Stimulated activated naive CD4-positive, alpha-beta T cell treated with Interleukin-2 at 50 U/mL for 16 hours (primary cell): ENCODE measurements at regions not wholly inside any gene's neighbourhood (a gene's known extent, or its start where the extent isn't known, plus 50 kb on each side); places are given as distances from the start of the nearest gene placed in this dataset.

Experiments used
- DNase-seq: peaks from one replicate; lab custom pipeline; 2025; lab: John Stamatoyannopoulos, UW

DNA sequence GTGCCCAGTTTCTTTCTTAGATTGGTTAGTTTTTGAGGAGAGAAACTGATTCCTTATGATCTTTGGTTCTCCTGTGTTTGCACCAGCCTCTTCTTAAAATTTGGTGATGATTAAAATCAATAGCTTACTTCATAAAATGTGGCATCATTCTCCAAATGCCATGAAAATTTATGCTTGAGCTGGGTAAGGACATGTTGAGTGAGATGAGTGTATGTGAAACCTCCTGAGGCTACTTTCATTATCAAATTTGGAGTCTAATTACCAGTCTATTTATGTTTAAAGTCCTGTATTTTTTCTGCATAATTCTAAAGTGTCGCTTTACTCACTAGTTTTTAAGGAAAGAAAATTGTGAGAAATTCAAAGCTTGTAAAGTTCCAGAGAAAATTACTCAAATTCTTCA, 102.1 kb downstream of the DIPK2A start:
- no peak for DNase-seq

DNA sequence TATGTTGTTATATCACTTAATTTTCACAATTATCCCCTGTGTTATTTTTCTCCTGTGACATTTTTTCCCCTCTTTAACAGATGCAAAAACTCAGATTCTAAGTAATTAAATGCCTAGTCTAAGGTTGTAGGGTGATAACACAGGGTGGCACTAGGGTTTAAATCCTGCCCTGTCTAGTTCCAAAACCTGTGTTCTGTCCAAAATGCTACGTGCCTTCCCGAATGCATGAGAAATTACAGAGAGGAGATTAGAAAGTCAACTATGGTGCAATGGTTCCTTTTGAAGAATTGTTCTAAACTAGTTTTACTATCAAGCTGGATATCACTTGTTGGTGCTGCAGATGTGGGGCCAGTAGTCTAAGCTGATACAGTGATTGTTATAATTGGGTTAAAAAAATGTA, 108.0 kb downstream of the DIPK2A start:
- DNase-seq = no peak

DNA sequence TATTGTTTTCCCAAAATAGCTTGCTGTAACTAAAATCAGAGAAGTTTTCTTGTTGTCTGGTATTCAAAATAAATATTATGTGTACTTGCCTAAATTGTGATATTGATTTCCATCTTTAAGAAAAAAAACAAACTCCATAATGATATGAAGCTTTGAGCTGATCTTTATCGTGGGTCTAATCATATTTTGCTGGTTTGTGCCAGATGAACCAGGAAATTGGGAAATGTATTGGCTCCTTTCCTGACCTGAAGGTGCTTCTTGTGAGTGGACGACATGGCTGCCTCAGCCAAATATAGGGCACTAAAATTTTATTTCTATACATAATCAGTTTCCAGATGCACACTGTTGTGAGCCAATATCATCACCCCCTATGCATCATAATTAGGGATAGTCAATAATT, 113.3 kb downstream of the DIPK2A start:
- no peak for DNase-seq

DNA sequence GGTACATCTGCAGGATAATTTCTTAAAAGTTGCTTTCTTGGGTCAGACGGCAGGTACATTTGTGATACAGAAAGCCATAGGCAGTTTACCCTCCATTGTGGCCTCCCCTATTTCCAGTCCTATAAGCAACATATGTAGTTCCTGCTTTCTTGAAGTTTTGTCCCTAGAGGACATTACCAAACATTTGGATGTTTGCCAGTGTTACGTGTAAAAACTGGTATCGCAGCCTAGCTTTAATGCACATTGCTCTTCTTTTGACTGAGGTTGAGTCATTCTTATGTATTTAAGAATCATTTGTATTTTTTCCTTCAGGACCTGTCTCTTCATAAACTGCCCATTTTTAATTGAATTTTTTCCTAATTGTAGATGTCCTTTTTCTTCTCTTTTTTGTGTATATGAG, 114.3 kb downstream of the DIPK2A start:
- DNase-seq = no peak

DNA sequence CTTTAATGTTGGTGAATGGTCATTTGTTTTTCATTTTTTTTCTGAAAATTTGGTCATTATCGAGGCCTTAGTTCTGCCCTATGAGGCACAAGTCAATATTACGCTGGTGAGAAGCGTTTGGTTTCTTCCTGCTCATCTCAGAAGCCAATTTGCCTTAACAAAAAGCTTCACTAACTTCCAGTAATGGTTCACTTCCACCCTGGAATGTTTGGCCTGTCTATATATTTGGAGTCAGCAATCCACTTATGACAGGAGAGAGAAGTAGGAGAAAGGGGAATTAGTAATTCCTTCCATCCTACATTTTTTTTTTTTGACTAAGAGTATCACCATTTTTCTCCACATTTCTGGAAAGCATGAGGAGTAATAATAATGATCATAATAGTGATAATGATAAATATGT, 124.4 kb downstream of the DIPK2A start:
- DNase-seq = no peak

DNA sequence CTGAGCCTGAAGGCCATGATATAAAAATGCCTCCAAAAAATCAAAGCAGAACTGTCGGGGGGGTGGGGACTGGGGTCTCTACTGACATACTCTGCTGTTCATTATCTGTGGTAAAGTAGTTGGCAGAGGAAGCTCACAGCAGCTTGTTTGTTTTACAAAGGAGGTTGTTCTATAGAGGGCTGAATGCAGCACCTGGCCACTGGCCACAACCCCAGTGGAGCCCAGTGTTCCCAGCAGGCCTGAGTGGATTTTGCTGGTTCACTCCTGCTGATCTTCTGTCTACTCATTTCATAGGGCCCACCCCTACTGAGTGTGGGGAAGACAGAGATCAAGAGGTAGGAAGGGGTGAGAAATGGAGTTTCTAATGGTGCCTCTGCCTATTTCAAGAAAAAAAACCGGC, 125.5 kb downstream of the DIPK2A start:
- DNase-seq = no peak

DNA sequence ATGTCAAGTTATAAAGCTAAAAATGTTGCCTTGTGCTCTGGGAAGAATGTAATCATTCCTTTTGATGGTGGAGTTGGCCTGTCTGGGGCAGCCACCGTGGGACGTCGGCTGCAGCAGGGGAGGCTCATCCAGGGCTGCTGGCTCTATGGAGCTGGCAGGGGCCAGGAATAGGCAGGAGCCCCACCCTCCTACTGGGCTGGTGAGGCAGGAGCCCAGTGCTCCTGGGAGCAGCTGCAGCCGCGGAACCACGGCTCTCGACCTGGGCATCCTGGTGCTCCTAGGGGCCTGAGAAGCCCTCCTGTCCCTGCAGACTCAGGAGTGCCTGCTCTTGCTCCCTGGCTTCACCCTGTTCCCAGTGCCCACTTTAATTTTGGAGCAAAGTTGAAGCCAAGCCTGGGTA, 127.1 kb downstream of the DIPK2A start:
- no peak for DNase-seq

DNA sequence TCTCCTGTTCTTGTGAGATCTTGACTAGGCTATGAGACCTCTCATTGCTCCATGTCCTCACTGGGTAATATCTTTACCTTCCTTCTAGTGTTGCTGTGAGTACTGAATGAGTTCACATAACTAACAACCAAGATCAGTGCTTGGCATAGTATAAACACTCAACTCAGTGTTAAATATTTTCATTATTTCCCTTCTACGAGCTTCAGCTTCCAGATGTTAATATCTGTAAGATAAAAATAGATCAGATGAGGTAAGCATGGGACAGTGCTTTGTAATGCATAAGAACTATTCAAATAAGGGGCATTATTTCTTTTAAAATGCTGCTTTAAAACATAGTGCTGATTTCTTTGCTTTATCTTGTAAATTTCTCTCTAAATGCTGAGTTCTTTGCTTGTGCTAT, 130.8 kb downstream of the DIPK2A start:
- no peak for DNase-seq

DNA sequence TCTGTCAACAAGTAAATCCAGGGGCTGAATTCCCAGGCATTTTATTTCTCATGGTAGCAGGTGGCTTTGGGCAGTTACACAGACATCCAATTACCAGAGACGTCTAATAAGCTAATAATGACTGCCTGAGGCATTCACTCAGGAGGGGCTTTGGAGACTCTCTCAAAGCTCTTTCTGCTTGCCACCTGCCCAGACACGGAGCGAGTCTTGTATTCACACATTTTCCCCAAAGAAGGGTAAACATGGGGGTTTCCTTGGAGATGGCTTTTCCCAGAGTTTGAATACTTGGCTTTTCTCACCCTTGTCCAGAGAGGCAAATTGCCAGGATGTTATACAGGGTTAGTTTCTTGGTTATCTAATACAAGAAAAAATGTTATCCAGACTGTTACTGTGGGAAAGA, 132.6 kb downstream of the DIPK2A start:
- no peak for DNase-seq

DNA sequence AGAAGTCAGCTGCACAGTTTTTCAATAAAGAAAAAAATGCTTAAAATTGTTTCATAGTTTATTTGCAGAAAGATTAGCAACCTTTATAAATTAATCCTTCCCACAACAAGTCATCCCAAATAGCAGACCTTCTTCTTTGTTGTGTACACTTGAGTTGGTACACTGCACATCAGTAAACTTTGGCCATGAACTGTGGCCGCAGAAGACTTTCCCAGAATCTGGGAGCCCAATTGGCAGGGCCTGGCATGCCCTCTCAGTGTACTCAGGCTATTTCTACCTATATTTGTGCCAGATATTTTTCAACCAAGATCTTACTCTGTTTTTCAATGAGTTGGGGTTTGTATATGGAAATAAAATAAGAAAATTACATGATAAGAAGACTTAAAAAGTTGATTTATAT, 133.1 kb downstream of the DIPK2A start:
- DNase-seq = no peak

DNA sequence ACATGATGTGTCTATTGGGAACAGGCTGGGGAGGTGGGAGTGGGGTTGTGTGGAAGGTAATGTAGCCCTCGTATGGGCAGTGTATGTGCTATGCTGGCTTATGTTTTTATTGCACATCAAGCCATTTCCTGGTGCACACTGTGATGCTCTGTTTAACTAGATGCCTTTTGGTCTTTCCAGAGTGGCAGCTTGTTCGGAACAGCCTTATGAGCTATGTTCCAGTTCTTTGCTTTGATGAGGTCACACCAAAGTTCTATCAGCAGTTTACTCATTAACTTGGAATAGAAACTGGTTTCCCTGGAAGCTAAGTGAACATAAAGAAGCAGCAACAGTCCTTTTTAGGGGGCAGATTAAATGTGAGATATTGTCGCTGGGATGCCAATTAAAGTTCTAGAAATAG, 133.9 kb downstream of the DIPK2A start:
- DNase-seq = no peak

DNA sequence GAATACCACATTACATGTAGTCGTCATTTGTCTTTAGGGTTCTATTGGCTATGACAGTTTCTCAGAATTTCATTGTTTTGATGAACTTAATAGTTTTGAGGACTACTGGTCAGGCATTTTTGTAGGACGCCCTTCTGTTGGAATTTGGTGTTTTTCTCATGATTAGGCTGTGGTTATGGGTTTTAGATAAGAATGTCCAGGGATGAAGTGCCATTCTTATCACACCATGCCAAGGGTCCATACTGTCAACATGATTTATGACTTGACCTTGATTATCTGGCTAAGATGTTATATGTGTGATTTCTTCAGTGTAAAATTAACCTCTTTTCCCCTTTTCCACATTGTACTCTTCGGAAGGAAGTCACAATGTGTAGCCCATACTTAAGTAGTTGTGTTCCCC, 135.3 kb downstream of the DIPK2A start:
- DNase-seq = no peak

DNA sequence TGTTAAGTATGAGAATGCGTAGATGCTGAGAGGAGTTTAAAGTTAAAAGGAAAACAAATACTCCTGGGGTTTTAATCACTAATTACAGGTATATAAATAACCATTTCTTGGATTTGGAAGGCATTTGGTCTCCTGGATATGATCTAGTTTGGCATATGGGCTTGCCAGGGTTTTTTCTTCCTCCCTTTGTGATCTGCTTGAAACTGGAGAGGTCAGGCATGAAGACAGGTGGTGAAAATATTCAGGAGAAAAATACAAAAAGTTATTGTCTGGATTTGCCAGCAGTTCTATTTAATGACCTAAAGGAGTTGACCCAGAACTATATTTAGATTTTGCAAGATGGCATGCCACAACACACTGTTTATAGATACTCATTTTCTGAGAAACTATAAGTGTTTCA, 136.3 kb downstream of the DIPK2A start:
- no peak for DNase-seq

DNA sequence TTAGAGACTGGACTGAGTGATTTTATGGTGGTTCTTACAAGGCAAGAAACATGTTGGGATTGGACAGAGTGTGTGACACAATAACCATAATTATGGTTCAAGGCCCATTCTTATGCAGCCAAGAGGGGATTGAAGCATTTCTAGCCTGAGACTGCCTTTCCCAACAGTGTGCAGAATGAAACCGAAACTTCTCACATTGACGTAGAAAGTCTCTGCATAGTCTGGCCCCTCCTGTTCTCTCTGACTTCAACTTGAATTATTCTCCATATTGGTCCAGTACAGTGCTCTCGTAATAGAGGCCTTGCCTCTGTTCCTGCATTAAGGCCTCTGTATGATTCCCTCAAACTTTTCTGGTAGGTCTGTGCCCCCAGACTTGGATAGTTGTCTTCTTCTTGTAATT, 138.3 kb downstream of the DIPK2A start:
- no peak for DNase-seq

DNA sequence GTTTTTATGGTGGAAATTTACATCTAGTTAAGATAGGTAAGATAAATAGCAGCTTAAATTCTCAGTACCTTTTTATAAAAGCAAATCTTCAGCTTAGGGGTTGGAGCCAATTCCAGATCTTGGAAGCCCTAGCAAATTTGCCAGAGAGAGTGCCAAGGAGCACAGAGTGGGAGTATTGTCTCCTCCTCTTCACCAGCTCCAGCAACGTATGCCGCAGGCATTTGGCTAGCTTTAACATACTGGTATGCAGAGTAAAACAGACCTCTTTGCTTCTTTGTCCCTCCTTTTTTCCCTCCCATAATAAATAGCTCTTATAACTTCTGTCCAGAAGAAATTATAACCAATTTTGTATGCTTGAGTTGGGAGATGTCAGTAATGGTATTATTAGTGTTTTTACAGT, 140.4 kb downstream of the DIPK2A start:
- no peak for DNase-seq

DNA sequence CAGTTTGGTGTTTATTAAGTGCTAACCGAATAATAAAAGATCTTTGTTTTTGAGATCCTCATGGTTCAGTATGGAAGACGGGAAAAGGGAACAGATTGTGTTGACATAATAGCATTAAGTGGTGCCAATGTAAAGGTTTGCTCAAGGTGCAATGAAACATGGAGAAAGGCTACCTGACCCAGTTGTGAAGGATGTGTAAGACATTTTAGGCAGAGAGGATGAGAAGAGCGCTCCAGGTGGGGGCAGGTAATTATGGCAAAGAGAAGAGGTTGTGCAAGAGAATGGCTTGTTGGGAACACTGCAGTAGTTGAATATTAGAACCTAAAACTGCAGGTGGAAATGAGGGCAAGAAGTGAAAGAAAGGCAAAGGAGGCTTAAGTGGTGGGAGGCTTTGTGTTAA, 140.8 kb downstream of the DIPK2A start:
- no peak for DNase-seq

DNA sequence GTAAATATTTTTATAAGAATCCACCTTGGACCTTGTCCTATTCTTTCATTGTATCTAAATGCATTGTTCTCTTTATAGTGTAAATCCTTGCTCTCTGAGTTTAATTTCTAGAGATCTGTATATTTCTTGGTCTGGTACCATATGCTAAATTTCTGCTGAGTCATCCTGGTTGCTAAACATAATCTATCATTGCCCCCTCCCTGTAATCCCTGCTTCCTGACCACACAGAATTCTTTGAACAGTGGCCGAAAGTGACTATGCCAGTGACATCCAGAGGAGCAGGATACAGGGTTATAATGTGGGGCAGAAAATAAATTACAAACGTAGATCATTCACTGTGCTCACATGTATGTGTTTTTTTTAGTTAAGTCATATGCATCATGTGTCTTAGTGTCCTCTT, 143.1 kb downstream of the DIPK2A start:
- DNase-seq = no peak

DNA sequence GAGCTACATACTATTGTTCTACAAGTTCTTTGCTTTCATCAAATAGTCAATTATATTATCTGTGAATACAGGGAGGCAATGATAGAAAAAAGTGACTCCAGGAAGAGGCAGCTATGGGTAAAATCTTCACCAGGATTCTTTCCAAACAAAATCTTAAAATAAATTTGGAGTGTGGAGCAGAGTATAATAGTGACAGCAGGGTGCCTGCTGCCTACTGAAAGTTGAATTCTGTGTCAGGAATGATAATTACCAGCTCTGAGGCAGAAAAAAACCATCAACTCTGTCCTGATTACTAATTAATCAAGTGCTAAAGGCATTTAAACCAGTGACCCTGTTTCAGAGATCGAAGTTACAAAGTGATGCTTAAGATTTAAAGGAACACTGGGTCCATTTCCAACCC, 148.0 kb downstream of the DIPK2A start:
- no peak for DNase-seq

DNA sequence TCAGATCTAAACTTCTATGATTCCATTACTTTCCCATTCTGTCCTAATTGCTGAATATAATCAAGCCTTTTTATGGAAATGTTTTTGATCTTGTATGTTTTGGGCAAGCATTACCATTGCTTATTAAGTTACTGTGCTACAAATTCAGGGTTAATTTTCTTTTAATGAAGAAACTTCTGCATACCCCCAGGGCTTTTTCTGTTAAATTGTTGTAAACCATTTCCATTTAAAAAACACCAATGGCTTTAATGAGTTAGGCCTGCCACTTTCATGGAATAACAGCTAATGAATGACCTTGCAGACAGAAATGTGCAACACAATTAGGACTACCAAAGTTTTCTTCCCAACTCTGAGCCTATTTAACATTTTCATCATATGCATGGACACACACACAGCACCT, 150.0 kb downstream of the DIPK2A start:
- no peak for DNase-seq

DNA sequence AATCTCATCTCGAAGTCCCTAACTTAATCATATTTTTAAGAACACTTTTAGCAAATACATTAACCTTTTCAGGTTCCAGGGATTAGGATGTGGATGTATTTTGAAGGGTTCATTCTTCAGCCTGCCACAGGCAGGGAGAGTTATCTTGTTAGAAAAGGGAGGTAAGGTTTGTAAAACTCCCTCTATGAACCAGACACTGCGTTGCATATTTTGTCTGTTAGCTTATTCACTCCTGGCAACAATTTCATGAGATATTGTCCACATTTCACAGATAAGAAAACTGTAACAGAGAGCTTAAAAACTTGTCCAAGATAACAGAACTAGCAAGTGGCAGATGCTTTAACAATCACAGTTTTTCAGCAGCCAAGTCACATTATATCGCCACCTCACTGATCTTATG, 155.4 kb downstream of the DIPK2A start:
- no peak for DNase-seq

DNA sequence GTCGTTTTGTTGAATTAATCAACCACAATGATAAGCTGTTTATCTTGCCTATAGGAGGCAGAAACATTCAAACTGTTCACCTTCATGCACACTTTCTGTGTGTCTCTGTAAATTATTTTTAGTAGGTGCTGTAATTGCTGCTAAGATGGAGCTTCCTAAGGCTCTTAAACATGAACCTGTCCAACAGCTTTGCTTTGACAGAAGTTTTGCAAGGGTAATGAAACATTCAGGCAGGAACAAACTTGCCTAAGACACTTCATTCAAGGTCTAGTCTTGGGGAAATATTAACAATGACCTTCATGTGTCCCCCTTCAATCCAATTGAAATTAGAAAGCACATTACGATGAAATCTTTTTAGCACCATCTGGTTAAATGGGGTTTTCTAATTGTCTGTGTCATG, 156.1 kb downstream of the DIPK2A start:
- DNase-seq = no peak

DNA sequence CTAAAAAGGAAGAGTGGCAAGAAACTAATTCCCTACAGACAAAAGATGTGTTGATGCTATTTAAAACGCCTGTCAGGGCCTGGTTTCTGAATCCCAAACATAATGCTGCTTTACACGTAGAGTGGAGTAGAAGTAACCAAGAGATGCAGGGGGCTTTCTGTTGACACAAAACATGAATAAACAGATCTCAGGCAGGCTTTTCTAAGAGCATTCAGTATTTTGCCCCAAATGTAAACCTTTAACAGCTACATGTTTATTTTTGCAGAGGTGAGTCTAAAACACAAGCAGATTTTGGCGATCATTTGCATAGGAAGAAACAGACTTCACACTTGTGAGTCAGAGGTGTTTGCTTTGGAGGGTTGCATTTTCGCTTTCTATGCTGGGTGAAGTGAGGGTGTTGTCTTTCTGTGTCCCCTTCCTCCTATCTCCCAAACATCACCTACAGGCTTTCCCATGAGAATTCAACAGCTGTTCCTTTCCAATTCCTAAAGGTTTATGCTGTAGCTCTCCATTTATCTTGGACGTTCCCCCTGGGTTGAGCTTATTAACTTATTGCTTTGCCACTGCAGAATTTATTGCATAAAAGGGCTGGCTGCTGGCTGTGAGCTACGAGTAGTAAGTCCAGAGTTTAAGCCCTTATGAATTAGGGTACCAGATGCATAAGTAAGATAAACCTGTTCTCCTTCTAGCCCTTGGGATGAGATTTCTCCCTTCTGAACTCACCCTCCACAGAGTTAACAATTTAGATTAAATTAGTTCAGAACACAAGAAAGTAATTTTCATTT, 156.7 kb downstream of the DIPK2A start:
- no peak for DNase-seq

DNA sequence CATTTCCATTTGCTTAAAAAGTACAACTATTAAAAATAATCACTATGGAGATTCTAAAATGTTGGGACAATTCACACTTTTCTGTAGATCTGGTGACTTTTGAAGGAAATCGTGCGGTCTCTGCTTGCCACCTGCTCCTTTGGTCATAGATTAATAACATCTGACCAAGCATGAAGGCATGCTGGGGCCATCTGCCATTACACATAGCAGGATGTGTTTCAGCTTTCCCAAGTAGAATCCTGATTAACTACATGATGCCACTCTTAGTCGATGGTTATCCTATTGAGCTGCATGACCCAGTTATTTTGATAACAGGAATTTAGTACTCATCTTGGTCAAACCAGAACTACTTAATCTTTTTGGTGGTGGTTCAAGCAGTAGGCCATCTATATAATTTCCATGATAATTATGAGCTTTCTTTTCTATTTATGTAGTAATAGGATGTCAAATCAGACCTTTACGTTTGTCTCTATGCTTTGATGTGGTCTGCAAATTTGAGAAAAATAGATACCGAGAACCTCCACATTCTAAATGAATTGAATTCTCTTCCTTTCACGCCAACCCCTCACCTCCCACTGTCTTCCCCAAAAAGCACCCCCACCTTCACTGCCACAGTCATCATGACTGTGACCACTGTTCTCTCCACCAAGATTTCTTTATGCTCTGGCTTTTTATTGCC, 158.1 kb downstream of the DIPK2A start:
- peak; percentile 2 for DNase-seq

DNA sequence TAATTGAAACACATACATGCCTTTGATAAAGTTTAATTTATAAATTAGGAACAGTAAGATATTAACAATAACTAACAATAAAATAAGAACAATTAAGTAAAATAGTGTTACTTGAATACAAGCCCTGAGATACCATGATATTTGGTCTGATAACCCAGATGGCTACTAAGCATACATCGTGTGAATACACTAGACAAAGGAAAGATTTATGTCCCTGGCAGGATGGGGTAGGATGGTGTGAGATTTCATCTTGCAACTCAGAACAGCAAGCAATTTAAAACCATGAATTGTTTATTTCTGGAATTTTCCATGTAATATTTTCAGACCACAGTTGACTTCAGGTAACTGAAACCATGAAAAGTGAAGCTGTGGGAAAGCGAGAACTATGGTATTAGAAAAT, 169.5 kb downstream of the DIPK2A start:
- no peak for DNase-seq
